Psoas muscle (tissue), 7 donors: ENCODE measurements at regions not wholly inside any gene's neighbourhood (a gene's known extent, or its start where the extent isn't known, plus 50 kb on each side); places are given as distances from the start of the nearest gene placed in this dataset.

ENCODE experiments used
- ATAC-seq, 4 donors: fragments of 200-7000 bp; cut with Tn5 transposase; one replicate each; pipeline ENCODE4 v1.9.1; 2020; ENCODE audit warnings: moderate library complexity in 3 of 4, mild to moderate bottlenecking in 2 of 4
- DNase-seq, 2 donors: peaks; one replicate each; pipeline ENCODE4 v3.0.0-alpha.2; 2020
- H3K27ac ChIP-seq: fragments of 200-600 bp; one replicate; pipeline ENCODE4 v1.8.0; 2022
- H3K27me3 ChIP-seq, 3 donors: fragments of 200-600 bp in 1 of 3; one replicate each; pipeline versions ENCODE4 v1.6.1 to v1.8.0; 2013 to 2022; ENCODE audit warnings: low read length in 2 of 3, mild to moderate bottlenecking in 2 of 3, moderate library complexity in 1 of 3; ENCODE audit not compliant: insufficient read depth in 3 of 3
- H3K36me3 ChIP-seq, 2 donors: fragments of 200-600 bp in 1 of 2; one replicate each; pipeline versions ENCODE4 v1.6.1 to v1.8.0; 2013 to 2022; ENCODE audit warnings: low read depth in 1 of 2, mild to moderate bottlenecking in 1 of 2, moderate library complexity in 1 of 2; ENCODE audit not compliant: insufficient read depth in 1 of 2
- H3K4me1 ChIP-seq: fragments of 200-600 bp; one replicate; pipeline ENCODE4 v1.8.0; 2022
- H3K4me3 ChIP-seq: fragments of 200-600 bp; one replicate; pipeline ENCODE4 v1.8.0; 2022; ENCODE audit warnings: mild to moderate bottlenecking
- H3K9me3 ChIP-seq: fragments of 200-600 bp; one replicate; pipeline ENCODE4 v1.8.0; 2022
- WGBS, 3 donors: extraction: QIAGEN DNeasy Blood & Tissue Kit; methylation state at CpG; one replicate each; pipeline versions ENCODE4 v1.1.6 to v1.1.7; 2013; 5-methylcytosine and 5-hydroxymethylcytosine counted together
- intact Hi-C, 2 donors: fragments of 100-400 bp; cut with DNase I; formaldehyde crosslinking; loops; one replicate each; pipeline versions ENCODE4 v1.11.0 to v1.14.2; 2022
- TF ChIP-seq, protein P1 (sequence below): fragments of 200-600 bp; IDR thresholded peaks from one replicate; pipeline ENCODE4 v1.8.0; 2022; ENCODE audit warnings: antibody characterized with exemption
- donor health status: healthy with polysubstance abuse.
- donor health status: DM: no; HTN: no; CAD: no; lungs with moderate emphysema.
- donor health status: Bipolar disorder and iron deficiency.
- donor health status: healthy.
- donor health status: DM: yes; HTN: yes; CAD: no.
- donor health status: DM: no; HTN: no; CAD: no.
- donor health status: DM: yes; HTN: yes; CAD: no.

DNA sequence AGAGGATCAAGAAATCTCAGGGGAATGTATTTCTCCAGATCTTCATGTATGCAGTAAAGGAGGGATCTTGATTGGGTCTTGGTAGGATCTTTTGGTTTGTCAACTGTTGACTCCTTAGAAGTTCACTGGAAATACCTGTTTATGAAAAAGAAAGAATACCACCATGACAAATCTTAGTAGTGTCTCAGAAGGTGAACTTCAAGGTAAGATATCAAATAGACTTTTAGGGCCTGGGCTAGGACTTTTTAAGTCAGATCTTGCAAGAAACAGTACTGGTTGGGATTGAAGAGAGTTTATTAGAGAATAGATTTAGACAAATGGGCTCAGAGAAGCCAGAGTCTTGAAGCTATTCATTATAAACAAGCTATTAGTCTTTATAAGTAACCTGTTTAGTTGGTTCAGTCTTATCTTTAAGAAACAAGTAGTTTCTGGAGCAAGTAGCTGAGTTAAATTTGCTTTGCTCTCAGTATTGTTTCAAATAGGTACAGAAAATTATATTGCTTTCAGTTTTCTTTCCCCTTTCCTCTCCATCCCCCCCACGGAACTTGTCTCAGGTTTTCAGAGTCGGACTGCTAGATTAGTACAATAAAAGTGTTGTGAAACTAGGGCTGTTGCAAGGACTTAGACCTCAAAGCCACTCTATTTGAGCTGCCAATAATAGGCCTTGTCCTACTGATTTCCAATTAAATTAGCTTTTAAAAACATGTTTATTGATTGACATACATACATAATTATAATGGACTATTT is 529.1 kb upstream of the CITED2 start:
- Histone ChIP-seq H3K4me1 (peaks cover 3% of the 10 kb centered on the region), H3K9me3 (no peaks in the 10 kb centered on the region), H3K27ac (no peak overlapping the region), H3K4me3 (no peak overlapping the region), H3K27me3 (no peaks in the 10 kb centered on the region), H3K36me3 (no peaks in the 10 kb centered on the region)
- ATAC-seq (no peak), DNase-seq (no peak)
- WGBS, 3 donors = 89 to 93% (median 92%) methylated on average over 2 of the region's 2 CpGs
- TF ChIP-seq, protein P1, sequence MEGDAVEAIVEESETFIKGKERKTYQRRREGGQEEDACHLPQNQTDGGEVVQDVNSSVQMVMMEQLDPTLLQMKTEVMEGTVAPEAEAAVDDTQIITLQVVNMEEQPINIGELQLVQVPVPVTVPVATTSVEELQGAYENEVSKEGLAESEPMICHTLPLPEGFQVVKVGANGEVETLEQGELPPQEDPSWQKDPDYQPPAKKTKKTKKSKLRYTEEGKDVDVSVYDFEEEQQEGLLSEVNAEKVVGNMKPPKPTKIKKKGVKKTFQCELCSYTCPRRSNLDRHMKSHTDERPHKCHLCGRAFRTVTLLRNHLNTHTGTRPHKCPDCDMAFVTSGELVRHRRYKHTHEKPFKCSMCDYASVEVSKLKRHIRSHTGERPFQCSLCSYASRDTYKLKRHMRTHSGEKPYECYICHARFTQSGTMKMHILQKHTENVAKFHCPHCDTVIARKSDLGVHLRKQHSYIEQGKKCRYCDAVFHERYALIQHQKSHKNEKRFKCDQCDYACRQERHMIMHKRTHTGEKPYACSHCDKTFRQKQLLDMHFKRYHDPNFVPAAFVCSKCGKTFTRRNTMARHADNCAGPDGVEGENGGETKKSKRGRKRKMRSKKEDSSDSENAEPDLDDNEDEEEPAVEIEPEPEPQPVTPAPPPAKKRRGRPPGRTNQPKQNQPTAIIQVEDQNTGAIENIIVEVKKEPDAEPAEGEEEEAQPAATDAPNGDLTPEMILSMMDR = no peak
- intact Hi-C loops = no loop called here

DNA sequence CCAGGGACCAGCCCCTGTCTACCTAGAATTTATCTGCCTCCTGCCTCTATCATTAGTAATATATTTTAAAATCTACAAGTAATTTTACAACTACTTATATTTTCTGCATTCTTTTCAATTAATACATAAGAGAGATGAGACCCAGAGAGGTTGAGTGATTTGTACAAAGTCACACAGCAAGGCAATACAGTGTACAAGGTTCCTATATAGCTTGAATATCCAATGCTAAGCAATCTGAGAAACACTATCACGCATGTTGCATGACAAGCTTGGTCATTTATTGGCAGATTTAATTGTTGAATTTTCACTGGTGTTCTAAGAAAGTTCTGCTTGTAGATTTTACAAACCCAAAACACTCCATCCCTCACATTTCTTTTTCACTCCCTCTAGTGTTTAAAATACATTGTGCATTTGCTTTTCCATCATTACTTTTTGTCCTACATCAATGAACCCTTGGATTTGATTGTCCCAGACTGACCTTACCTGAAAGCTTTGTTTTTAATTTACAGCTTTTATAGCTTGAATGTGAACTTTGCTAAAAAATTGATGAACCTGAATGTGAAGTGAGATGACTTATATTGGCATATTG is 520.9 kb upstream of the CITED2 start:
- ATAC-seq (no peak), DNase-seq (no peak)
- Histone ChIP-seq H3K27ac (no peak overlapping the region), H3K4me1 (no peaks in the 10 kb centered on the region), H3K36me3 (no peaks in the 10 kb centered on the region), H3K4me3 (no peak overlapping the region), H3K27me3 (no peaks in the 10 kb centered on the region), H3K9me3 (no peaks in the 10 kb centered on the region)
- TF ChIP-seq, protein P1 = no peak
- intact Hi-C loops = no loop called here
- 81 to 94% (median 91%) methylated on average over 1 of the region's 1 CpG for WGBS, 3 donors

DNA sequence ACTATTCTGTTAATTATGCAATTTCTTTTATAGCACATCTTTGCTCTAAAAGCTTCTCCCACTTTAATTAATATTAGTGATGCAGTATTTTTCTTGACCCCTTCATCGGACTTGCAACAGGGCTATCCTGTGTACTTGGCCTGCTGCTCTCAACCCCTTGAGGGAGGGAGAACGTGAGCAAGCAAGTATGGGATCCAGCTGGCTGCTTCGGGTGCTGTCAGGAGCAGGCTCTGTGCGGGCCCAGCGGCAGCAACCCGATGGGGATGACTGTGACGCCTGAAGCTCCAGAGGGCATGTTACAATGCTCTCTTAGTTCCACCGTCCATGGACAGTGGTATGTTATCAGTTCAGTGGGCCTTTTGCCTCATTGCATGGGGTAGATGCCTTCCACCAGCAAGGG is 519.8 kb upstream of the CITED2 start:
- TF ChIP-seq, protein P1 = no peak
- ATAC-seq (peak in 1 of 4 donors; percentile 41), DNase-seq (no peak)
- Histone ChIP-seq H3K4me3 (no peak overlapping the region), H3K27ac (no peak overlapping the region), H3K36me3 (no peaks in the 10 kb centered on the region), H3K4me1 (no peaks in the 10 kb centered on the region), H3K9me3 (no peaks in the 10 kb centered on the region), H3K27me3 (no peaks in the 10 kb centered on the region)
- 72 to 84% (median 73%) methylated on average over 8 of the region's 8 CpGs for WGBS, 3 donors
- intact Hi-C loops = no loop called here

DNA sequence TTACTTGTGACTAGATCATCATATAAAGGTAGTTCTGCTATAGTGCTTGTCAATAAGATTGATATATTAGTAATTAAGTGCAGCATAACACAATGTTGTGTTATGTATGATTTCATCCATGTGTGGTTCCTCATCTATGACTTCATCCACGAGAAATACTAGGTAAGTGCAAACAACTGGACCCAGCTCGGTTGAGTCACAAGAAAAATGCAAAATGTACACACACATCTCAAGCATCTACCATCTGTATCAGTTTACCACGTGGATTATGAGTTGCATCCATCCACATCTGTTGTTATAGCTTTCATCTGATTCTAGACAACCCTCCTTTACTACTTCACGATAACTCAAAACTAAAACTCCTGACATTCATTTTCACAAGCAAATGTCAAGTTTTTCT is 517.0 kb upstream of the CITED2 start:
- no peaks in the 10 kb centered on the region for H3K36me3 ChIP-seq
- no peaks in the 10 kb centered on the region for H3K27me3 ChIP-seq
- intact Hi-C loops = no loop called here
- whole genome bisulfite sequencing, 3 donors = 74 to 83% (median 77%) methylated on average over 4 of the region's 4 CpGs
- TF ChIP-seq, protein P1 = no peak
- DNase-seq (no peak), ATAC-seq (no peak)
- no peak overlapping the region for H3K27ac ChIP-seq
- H3K4me1 ChIP-seq = no peaks in the 10 kb centered on the region
- no peaks in the 10 kb centered on the region for H3K9me3 ChIP-seq
- H3K4me3 ChIP-seq = no peak overlapping the region
